22Rv1 (cell line): ENCODE measurements at regions not wholly inside any gene's neighbourhood (a gene's known extent, or its start where the extent isn't known, plus 50 kb on each side); places are given as distances from the start of the nearest gene placed in this dataset.

Experiments
- H3K27ac ChIP-seq: fragments of 450-650 bp; 2 replicates; pipeline ENCODE4 v1.5.1; 2017
- CTCF ChIP-seq: fragments of 450-650 bp; IDR thresholded peaks from 2 replicates; pipeline ENCODE4 v1.5.1; 2017; ENCODE audit warnings: mild to moderate bottlenecking
- ZFX ChIP-seq: fragments of 450-650 bp; IDR thresholded peaks from 2 replicates; pipeline ENCODE4 v1.6.1; 2017; ENCODE audit warnings: antibody characterized with exemption, borderline replicate concordance

- TF ChIP-seq CTCF: no peak
- H3K27ac ChIP-seq: no peak overlapping the region
Measured at GRCh38 chr12:105947906-105948305, 190.8 kb downstream of the NUAK1 start.

GRCh38 chr12:105948331-105948730 is 190.4 kb downstream of the NUAK1 start:
- H3K27ac ChIP-seq: no peak overlapping the region
- TF ChIP-seq CTCF: no peak
- no peak for TF ChIP-seq ZFX

GRCh38 chr12:105949391-105949790 is 189.4 kb downstream of the NUAK1 start:
- TF ChIP-seq ZFX (no peak), CTCF (no peak)
- H3K27ac ChIP-seq: no peak overlapping the region

GRCh38 chr12:105951732-105952131 is 187.0 kb downstream of the NUAK1 start:
- TF ChIP-seq CTCF (no peak), ZFX (no peak)

GRCh38 chr12:105954951-105955931 is 183.5 kb downstream of the NUAK1 start:
- no peak overlapping the region for H3K27ac ChIP-seq
- TF ChIP-seq CTCF: no peak
- TF ChIP-seq ZFX: no peak

More at GRCh38 chr12:105951732-105952131, 187.0 kb downstream of the NUAK1 start:
- no peak overlapping the region for H3K27ac ChIP-seq

- TF ChIP-seq ZFX: no peak
- TF ChIP-seq CTCF: no peak
- no peak overlapping the region for H3K27ac ChIP-seq
Measured at GRCh38 chr12:105955976-105956375, 182.8 kb downstream of the NUAK1 start.
